GM18505 (cell line): ENCODE measurements at regions not wholly inside any gene's neighbourhood (a gene's known extent, or its start where the extent isn't known, plus 50 kb on each side); places are given as distances from the start of the nearest gene placed in this dataset.
"Not testable (repeated sequence)": the region's sequence is repeated elsewhere in the genome, so short reads cannot be mapped to it uniquely, and the experiment has no call there.

Source experiments
- ATAC-seq: cut with Tn5 transposase; IDR thresholded peaks from one replicate; pipeline ENCODE4 v1.9.1; 2021; ENCODE audit not compliant: unreplicated experiment
- POLR2A ChIP-seq: IDR thresholded peaks from 4 replicates; pipeline ENCODE4 v1.6.1; 2011; ENCODE audit warnings: borderline replicate concordance; ENCODE audit not compliant: insufficient read depth, insufficient read length; ENCODE audit errors: extremely low read depth

GRCh38 chr2:167832868-167833287 is 414.5 kb downstream of the STK39 start:
- no peak for ATAC-seq
- no peak for TF ChIP-seq POLR2A

- TF ChIP-seq POLR2A: no peak
Observed at GRCh38 chr2:167827352-167828097, 419.9 kb downstream of the STK39 start.

GRCh38 chr2:167826906-167827305 is 420.5 kb downstream of the STK39 start:
- TF ChIP-seq POLR2A: no peak

More at GRCh38 chr2:167827352-167828097, 419.9 kb downstream of the STK39 start:
- no peak for ATAC-seq

GRCh38 chr2:167825664-167826063 is 421.7 kb downstream of the STK39 start:
- no peak for ATAC-seq
- TF ChIP-seq POLR2A: no peak

More at GRCh38 chr2:167826906-167827305, 420.5 kb downstream of the STK39 start:
- no peak for ATAC-seq

- ATAC-seq: no peak
- no peak for TF ChIP-seq POLR2A
Observed at GRCh38 chr2:167822690-167823465, 424.5 kb downstream of the STK39 start.

GRCh38 chr2:167820488-167820887 is 426.9 kb downstream of the STK39 start:
- ATAC-seq: no peak
- no peak for TF ChIP-seq POLR2A

GRCh38 chr2:167818521-167818920 is 428.9 kb downstream of the STK39 start:
- no peak for TF ChIP-seq POLR2A
- no peak for ATAC-seq

GRCh38 chr2:167817908-167818307 is 429.5 kb downstream of the STK39 start:
- no peak for TF ChIP-seq POLR2A
- no peak for ATAC-seq

- no peak for ATAC-seq
- no peak for TF ChIP-seq POLR2A
Observed at GRCh38 chr2:167817422-167817821, 430.0 kb downstream of the STK39 start.

GRCh38 chr2:167816874-167817290 is 430.5 kb downstream of the STK39 start:
- ATAC-seq: no peak
- no peak for TF ChIP-seq POLR2A

GRCh38 chr2:167814881-167815718 is 432.3 kb downstream of the STK39 start:
- TF ChIP-seq POLR2A: no peak
- ATAC-seq: no peak

GRCh38 chr2:167814482-167814880 is 432.9 kb downstream of the STK39 start:
- ATAC-seq: not testable (repeated sequence)

- ATAC-seq: not testable (repeated sequence)
Observed at GRCh38 chr2:167809799-167810198, 437.6 kb downstream of the STK39 start.

- no peak for TF ChIP-seq POLR2A
- ATAC-seq: no peak
Observed at GRCh38 chr2:167803449-167803988, 443.9 kb downstream of the STK39 start.
